GM18508 (cell line): ENCODE measurements at regions not wholly inside any gene's neighbourhood (a gene's known extent, or its start where the extent isn't known, plus 50 kb on each side); places are given as distances from the start of the nearest gene placed in this dataset.
A peak's percentile ranks its signal among the peaks of the same experiment; 100 is the strongest.
"Not testable (repeated sequence)": the region's sequence is repeated elsewhere in the genome, so short reads cannot be mapped to it uniquely, and the experiment has no call there.

Experiments
- ATAC-seq: cut with Tn5 transposase; IDR thresholded peaks from one replicate; pipeline ENCODE4 v1.9.1; 2021; ENCODE audit warnings: moderate number of reproducible peaks; ENCODE audit not compliant: insufficient read depth, unreplicated experiment

DNA sequence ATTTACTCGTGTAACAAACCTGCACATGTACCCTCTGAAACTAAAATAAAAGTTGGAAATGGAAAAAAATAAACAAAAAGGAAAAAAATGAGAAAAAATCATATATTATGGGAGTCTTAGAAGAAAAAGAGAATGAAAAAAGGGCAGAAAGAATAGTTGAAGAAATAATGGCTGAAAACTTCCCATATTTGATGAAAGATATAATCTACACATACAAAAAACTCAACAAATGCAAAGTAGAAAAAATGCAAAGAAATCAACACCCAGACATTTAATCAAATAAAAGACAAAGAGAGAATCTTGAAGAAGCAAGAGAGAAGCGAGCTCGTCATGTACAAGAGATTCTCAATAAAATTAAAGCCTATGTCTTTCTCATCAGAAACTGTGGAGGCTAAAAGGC, 73.8 kb downstream of the SLC25A46 start:
- ATAC-seq = no peak

DNA sequence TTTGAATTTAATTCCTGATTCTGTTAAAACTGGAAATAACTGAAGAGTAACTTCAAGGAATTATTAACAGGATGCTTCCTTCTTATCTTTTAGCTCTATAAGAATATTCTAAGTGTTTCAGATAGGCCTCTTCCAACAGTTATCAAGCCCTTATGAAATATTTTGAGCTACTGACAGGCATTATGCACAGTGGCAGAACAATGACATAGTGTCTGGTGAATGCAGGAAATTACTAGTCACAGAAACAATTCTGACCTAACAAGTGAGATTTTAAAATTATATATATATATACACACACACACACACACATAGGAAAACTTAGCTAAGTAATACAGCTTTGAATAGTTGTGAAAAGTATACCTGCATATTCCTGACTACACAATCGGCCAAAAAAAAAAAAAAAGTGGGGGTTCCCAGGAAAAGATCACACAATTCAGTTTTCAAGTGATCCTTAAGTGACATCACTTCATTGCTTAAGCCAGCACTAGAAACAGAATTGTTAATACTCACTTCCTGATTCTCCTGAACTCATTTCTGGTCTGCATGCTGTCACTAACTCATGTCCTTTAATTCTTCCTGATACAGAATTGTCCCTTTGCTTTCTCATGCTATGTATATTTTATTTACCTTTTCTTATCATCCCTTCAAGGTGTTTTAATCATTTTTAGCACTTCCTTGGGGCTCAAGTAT, 77.3 kb downstream of the SLC25A46 start:
- ATAC-seq = no peak

DNA sequence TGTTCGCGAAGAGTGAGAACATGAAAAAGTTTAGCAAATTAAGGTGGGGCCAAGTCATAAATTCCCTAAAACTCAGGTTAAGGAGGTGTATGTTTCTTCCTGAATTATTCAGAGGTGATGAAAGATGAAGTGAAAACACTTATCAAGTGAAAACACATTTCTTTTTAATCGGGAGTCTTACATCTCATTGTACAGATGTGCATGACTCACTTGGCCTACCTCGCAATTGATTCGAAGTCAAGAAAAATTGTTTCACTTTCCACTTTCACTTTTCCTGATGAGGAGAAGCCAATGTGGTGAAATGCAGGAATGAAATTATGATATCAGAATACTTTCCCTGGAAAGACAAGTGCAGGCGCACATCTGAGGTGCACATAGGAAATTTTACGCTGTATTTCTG, 78.7 kb downstream of the SLC25A46 start:
- ATAC-seq = no peak

DNA sequence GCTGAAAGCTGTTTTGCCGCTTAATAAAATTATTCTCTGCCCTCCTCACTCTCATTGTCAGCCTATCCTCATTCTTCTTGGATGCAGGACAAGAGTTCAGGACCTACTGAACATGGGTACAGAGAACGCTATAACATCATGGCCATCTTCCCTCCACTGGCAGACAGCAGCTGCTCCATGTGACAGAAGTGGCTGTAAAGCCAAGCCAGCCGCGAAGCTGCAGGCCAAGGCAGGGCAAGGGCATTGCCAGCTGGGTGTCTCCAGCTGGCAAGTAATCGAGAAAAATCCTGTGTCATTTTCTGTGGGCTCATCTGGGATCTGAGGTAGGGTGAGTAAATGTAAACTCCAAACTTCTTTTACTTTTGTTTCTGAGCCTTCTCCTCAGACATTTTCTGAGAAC, 84.8 kb downstream of the SLC25A46 start:
- ATAC-seq = no peak

DNA sequence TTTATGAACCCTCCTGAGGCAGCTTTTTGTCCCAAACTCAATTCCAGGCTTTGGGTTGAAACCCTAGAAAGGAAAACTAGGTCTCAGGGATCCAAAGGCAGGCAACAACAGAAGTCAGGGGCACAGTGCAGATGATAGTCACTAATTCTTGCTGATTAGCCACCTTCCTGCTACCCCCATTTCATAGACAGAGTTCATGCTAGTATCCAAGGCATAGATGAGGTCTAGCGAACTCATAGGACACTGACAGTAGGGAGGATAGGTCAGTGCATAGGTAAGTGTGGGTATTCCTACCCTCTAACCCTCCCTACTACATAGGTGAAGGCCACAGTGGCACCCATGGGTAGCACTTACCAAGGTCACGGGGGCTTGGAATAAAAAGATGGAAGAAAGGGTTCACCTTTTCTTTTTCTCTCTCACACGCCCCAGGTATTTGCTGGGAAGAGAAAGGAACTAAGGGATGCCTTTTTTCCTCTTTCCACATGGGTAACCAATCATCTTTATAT, 86.2 kb downstream of the SLC25A46 start:
- ATAC-seq = no peak

DNA sequence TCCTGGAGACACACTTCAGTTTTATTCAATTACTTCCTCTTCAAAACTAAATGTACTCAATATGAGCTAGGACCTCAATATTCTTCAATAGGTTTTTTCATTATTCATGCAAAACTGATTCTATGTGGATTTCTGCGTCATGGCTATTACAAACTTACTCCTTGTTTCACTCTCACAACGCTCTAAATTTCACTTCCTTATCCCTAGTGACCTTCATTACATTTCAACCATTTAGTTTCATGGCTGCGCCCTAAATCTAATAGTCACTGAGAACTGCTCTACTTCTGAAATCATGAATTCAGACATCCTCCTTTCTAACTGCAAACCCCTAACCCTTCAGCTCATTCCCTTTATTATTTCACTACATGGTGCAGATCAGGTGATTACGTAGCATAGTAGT, 93.9 kb downstream of the SLC25A46 start:
- no peak for ATAC-seq

DNA sequence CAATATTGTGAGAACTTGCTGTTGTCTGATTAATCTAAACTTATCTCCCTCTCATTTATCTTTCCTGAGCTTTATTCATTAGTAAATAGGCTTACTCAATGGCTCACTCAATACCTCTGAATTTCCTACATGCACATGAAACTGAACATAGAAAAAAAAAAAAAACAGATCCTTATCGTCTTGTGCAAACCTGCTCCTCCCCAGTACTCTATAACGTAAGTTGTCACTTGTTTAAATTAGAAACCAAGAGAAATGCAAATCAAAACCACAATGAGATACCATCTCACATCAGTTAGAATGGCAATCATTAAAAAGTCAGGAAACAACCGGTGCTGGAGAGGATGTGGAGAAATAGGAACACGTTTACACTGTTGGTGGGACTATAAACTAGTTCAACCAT, 96.1 kb downstream of the SLC25A46 start:
- ATAC-seq = not testable (repeated sequence)

DNA sequence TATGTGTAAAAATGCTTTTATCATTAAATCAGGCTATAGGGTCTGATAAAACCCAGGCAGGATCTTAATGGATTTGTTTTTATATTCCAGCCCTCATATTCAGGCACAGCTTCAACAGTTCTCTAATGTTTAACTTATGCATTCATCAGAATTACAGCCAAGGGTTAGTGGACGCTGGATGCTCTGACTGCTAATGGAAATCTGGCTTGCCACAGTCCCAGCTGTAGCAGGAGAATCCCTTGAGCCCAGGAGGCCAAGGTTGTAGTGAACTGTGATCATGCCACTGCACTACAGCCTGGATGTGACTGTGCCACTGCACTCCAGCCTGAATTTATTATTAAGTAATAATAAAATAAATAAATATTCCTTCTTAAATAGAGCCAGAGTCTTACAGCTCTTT, 98.0 kb downstream of the SLC25A46 start:
- ATAC-seq = no peak

DNA sequence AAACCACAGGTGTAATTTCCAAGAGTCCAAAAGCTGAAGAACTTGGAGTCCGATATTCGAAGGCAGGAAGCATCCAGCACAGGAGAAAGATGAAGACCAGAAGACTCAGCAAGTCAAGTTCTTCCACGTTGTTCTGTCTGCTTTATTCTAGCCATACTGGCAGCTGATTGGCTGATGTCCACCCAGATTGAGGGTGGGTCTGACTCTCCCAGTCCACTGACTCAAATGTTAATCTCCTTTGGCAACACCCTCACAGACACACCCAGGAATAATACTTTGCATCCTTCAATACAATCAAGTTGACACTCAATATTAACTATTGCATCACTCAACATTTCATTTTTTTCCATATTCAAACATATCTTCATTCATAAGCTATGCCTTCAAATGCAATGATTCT, 99.5 kb downstream of the SLC25A46 start:
- not testable (repeated sequence) for ATAC-seq

DNA sequence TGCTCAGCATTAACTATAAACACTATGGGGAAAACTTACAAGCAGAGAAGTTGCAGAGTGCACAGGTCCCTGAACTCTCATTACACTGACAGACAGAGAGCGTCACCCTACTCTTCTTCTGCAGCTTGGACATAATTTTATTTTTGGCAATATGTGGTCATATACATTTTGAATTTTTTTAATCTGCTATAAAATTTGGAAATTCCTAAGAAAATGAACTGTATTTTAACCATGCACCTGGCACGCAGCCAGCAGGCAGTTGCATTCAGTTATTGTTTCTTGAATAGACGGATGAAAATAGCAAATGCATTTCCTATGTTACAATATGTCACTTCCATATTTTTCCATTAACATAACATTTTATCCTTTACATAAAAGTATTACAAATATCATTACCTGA, 100.2 kb downstream of the SLC25A46 start:
- no peak for ATAC-seq

DNA sequence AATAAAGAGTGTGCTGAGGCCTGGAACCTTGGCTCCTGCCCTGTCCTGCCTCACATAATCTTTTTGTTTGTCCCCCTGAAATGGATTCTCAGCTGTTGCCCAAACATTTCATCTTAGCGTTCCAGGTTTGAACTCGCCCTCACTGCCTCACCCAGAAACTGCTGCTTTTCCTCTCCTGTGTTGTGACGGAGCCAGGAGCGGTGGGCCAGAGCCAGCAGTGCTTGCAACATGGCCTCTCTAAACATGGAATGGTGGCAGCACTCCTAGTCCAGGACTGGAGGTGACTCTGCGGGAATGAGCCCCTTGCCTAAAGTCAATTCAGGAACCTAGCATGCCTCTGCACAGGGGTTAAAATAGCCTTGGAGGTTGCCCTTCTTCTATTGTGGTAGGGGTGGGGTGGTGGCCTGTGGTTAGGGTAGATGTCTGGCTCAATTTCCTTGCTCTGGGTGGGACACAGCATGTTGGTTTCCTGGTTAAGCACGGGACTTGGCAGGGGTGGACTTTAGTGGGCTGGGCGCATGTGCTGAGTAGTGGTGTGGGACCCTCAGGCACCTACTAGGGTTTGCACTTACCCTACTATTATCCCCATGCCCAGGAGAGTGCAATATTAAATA, 101.6 kb downstream of the SLC25A46 start:
- no peak for ATAC-seq

DNA sequence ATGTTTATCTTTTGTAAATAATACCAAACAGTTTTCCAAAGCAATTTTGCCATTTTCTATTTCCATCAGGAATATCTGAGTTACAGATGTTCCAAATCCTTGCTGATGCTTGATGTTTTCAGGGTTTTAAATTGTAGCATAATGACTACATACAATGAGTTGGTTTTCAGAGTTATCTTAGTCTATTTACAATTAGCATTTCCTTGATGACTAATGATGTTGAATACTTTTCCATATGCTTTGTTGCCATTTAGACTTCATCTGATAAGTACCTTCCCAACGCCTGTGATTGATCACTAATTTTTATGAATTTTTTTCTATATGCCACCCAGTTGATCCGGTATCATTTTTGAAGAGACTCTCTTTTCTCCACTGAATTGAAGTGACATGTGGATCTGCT, 102.3 kb downstream of the SLC25A46 start:
- no peak for ATAC-seq

DNA sequence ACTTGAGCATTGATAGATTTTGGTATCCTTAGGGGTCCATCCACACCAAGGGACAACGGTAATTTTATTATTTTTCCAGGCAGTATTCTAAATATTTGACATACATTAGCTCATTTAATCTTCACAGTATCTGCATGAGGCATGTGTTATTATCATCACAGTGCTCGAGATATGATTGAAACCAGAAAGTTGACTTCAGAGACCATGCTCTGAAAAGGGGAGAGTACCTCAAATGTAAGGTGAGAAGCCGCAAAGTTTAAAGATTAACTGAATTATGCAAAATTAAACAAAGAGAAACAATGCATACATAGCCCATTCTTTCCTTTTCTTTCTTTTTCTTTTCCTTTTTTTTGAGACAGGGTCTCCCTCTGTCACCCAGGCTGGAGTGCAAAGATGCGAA, 104.1 kb downstream of the SLC25A46 start:
- ATAC-seq = no peak

DNA sequence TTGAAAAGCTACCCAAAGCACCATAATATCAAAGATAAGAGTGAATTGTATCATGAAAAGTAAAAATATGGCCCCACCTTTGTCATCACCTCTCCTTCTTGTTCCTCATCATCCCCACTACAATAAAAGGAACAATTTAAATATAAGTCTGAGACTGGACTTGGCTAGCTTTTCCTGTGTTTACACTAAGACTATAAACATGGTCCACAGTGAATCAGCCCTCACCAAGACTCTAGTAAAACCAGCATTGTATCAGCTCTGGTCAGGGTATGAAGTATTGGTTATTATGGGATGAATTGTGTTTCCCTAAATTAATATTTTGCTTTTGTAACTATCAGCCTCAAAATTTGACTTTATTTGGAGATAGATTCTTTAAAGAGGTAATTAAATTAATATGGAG, 105.4 kb downstream of the SLC25A46 start:
- no peak for ATAC-seq

DNA sequence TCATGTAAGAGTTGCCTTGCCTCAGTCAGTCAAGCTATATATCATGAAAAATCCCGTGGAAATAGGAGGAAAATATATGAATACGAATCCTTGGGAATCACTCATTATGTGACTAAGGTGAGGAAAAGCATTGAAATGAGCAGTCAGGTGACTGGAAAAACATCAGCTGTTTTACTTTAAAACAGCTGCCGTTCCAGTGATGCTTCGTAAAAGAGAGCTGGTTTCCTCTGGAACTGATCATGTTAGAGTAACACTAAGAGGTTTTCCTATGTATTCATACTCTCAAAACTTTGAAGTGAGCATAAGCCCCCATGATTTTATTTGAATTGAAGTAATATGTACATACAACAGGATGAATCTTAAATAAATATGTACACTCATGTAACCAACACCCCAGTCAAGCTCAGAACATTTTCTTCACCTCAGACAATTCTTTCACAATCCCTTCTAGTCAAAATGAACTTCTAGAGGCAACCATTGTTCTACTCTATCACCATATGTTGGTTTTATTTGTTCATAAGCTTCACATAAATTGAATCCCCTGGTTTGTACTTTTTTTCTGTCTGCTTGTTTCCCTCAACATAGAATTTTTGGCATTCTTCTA, 107.7 kb downstream of the SLC25A46 start:
- no peak for ATAC-seq

DNA sequence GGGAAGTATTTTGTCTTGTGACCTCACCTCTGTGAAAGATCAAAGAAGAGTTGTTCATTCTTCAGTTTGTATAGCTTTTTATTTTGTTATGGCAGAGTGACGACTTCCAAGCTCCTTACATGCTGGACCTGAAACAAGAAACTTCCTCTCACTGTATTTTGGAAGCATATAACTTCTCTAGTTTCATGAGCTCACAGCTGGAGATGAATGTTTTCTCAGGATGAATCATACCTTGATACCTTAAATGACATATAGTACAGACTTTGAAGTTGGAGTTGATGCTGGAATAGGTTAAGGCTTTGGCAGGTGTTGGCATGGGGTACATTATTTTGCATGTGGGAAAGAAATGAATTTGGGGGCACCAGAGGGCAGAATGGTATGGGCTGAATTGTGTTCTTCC, 112.5 kb downstream of the SLC25A46 start:
- no peak for ATAC-seq

DNA sequence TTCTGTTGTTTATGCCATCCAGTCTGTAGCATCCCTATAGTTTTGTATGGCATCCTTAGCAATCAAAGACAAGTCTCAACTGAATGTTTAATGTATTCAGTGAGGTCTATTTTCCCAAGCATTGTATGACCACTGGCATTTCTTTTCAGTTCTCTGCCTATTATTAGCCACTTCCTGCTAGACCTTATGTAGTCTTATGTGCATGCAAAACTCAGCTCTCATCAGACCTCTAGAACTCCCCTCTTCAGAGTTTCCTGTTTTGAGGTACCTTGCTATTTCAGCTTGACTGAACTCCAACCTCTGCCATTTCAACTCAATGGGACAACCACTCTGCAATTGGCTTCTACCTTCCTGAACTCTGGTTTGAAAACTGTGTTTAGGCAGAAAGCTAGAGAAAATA, 113.2 kb downstream of the SLC25A46 start:
- ATAC-seq = peak; percentile 86

DNA sequence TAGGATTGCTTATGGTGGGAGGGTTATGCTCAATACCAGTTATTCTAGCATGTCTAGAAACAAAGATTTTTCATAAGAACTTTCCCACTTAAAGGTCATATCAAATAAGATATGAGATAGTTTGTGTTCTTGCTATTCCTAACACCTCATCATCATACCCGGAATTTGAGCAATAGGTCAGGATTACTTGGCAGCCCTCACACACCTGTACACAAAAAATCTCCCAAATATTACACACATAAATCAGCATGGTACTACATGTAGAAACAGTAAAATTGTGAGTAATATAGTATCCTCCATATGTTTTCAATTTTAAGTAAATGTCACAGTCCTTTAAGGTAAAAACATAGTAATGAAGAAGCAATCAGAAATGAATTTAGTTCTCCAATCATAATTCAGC, 113.7 kb downstream of the SLC25A46 start:
- ATAC-seq = no peak

DNA sequence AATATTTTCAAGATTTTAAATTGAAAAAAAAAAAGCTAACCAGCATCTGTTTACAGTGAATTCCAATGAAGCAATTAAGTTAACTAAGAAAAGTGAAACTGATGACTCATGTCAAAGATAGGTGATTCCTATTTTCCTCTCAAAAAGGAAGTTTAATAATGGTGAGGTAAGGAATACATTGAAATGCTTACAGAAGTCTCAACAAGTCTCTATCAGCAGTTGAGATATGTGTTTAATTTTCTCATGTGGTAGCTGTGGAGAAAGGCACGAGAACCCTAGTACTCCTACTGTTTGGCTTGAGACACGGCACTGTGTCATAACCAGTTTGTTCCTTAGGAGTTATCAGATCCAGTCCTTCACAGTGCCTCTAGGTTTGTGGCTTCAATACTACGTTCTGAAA, 114.5 kb downstream of the SLC25A46 start:
- no peak for ATAC-seq

DNA sequence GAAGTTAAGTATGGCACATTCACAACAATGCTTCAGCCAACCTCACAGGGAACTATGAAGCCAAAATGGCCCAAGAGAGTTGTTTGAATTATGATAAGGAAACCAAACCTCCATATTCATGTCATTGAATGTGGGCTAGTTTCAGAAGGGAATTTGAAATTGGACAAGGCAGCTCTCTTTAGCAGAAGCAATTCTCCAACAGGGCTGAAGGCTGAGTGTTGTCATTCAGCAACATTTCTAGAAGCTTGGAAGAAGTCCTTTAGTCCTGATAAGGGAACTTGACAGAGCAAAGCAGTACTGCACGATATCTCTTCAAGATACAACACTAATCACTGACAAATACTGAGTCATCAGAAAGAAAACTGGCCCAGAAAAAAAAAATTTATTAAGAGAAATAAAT, 115.4 kb downstream of the SLC25A46 start:
- no peak for ATAC-seq

DNA sequence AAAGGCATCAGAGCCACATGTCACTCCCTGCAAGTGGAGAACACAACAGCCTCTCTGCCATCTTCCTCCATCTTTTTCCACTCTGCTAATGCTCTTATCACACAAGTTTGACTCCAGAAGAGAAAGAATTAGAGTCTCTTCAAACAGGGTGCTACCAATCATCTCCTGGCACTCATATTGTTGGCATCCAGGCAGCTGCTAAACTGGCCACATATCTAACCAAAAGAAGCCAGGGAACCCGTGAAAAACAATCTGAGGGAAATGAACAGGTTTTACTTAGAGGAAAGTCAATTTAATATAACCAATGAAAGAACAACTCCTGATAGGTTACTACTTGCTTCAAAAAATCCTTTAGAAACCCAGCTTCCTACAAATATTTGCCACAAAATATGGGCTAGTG, 117.2 kb downstream of the SLC25A46 start:
- ATAC-seq = no peak
